Jurkat, Clone E6-1 (cell line): ENCODE measurements at regions not wholly inside any gene's neighbourhood (a gene's known extent, or its start where the extent isn't known, plus 50 kb on each side); places are given as distances from the start of the nearest gene placed in this dataset.

Experiments
- DNase-seq: peaks from one replicate; pipeline ENCODE4 v3.0.0-alpha.2; 2011; ENCODE audit warnings: low read depth, low spot score
- H3K4me3 ChIP-seq: 2 replicates; pipeline ENCODE4 v1.5.1; 2011; ENCODE audit warnings: mild to moderate bottlenecking, low read length, control low read depth, moderate library complexity

- H3K4me3 ChIP-seq: no peak overlapping the region
- DNase-seq: no peak
These were observed 854.6 kb downstream of the CBLN2 start for GRCh38 chr18:71689416-71690160.

- DNase-seq: no peak
- H3K4me3 ChIP-seq: no peak overlapping the region
These were observed 861.6 kb downstream of the CBLN2 start for GRCh38 chr18:71682591-71682990.

GRCh38 chr18:71678144-71678543 lies 866.0 kb downstream of the CBLN2 start:
- DNase-seq: no peak
- no peak overlapping the region for H3K4me3 ChIP-seq

GRCh38 chr18:71673954-71674353 lies 870.2 kb downstream of the CBLN2 start:
- DNase-seq: no peak
- no peak overlapping the region for H3K4me3 ChIP-seq

GRCh38 chr18:71673498-71673897 lies 870.6 kb downstream of the CBLN2 start:
- DNase-seq: no peak
- H3K4me3 ChIP-seq: no peak overlapping the region

- H3K4me3 ChIP-seq: no peak overlapping the region
- DNase-seq: no peak
These were observed 877.7 kb downstream of the CBLN2 start for GRCh38 chr18:71666481-71666880.

- H3K4me3 ChIP-seq: no peak overlapping the region
- DNase-seq: no peak
These were observed 879.0 kb downstream of the CBLN2 start for GRCh38 chr18:71665131-71665530.

GRCh38 chr18:71643822-71644221 lies 900.3 kb downstream of the CBLN2 start:
- DNase-seq: no peak
- no peak overlapping the region for H3K4me3 ChIP-seq

- DNase-seq: no peak
These were observed 913.4 kb downstream of the CBLN2 start for GRCh38 chr18:71630696-71631095.

GRCh38 chr18:71625556-71626090 lies 918.5 kb downstream of the CBLN2 start:
- DNase-seq: no peak
- H3K4me3 ChIP-seq: no peak overlapping the region

More at GRCh38 chr18:71630696-71631095, 913.4 kb downstream of the CBLN2 start:
- no peak overlapping the region for H3K4me3 ChIP-seq

- no peak for DNase-seq
- no peak overlapping the region for H3K4me3 ChIP-seq
These were observed 945.8 kb downstream of the CBLN2 start for GRCh38 chr18:71598374-71598773.

GRCh38 chr18:71597219-71597618 lies 946.9 kb downstream of the CBLN2 start:
- H3K4me3 ChIP-seq: no peak overlapping the region
- DNase-seq: no peak

- no peak overlapping the region for H3K4me3 ChIP-seq
These were observed 960.9 kb downstream of the CBLN2 start for GRCh38 chr18:71583252-71583651.

GRCh38 chr18:71554686-71555085 lies 989.5 kb downstream of the CBLN2 start:
- no peak for DNase-seq
- H3K4me3 ChIP-seq: no peak overlapping the region

More at GRCh38 chr18:71583252-71583651, 960.9 kb downstream of the CBLN2 start:
- DNase-seq: no peak

GRCh38 chr18:71541643-71542042 lies 1002.5 kb downstream of the CBLN2 start:
- DNase-seq: no peak
- no peak overlapping the region for H3K4me3 ChIP-seq

GRCh38 chr18:71529703-71530303 lies 1014.3 kb downstream of the CBLN2 start:
- no peak overlapping the region for H3K4me3 ChIP-seq
- DNase-seq: no peak

- no peak overlapping the region for H3K4me3 ChIP-seq
- DNase-seq: no peak
These were observed 1020.4 kb downstream of the CBLN2 start for GRCh38 chr18:71523483-71524435.

- H3K4me3 ChIP-seq: no peak overlapping the region
- DNase-seq: no peak
These were observed 1038.6 kb downstream of the CBLN2 start for GRCh38 chr18:71505526-71505925.

GRCh38 chr18:71503222-71503621 lies 1040.9 kb downstream of the CBLN2 start:
- no peak overlapping the region for H3K4me3 ChIP-seq
- DNase-seq: no peak

GRCh38 chr18:71485611-71486010 lies 1058.5 kb downstream of the CBLN2 start:
- H3K4me3 ChIP-seq: no peak overlapping the region
- no peak for DNase-seq
